IMR-90 (cell line): ENCODE measurements at regions not wholly inside any gene's neighbourhood (a gene's known extent, or its start where the extent isn't known, plus 50 kb on each side); places are given as distances from the start of the nearest gene placed in this dataset.

ENCODE experiments used
- ATAC-seq: fragments of 200-7000 bp; cut with Tn5 transposase; 2 replicates; pipeline ENCODE4 v1.9.1; 2020; ENCODE audit warnings: low read depth, mild to moderate bottlenecking, moderate library complexity
- BruUV-seq: library from RNA; stranded (reverse); fragments of 400-500 nt; replicated peaks from 2 replicates; lab custom pipeline; 2021; lab: Mats Ljungman, UMichigan
- CTCF ChIA-PET: fragments of 300-600 bp; formaldehyde crosslinking; extraction: SDS; loops from one replicate; lab custom pipeline; 2021; ENCODE audit warnings: antibody characterized with exemption; lab: Yijun Ruan, JAX
- POLR2A ChIA-PET: fragments of 300-600 bp; sonication (Branson Sonifier 250); formaldehyde crosslinking; loops from one replicate; lab custom pipeline; 2022; ENCODE audit warnings: antibody characterized with exemption; ENCODE audit not compliant: unreplicated experiment; lab: Charles Lee
- DNase-seq: peaks from one replicate; pipeline ENCODE4 v3.0.0; 2013
- H2AFZ ChIP-seq: replicated peaks from 2 replicates; pipeline ENCODE3; 2013; ENCODE audit warnings: low read length, mild to moderate bottlenecking; ENCODE audit not compliant: poor library complexity
- H2AK5ac ChIP-seq: 2 replicates; pipeline ENCODE4 v1.6.1; 2013; ENCODE audit warnings: low read depth, low read length, inconsistent platforms
- H2AK9ac ChIP-seq: replicated peaks from 2 replicates; pipeline ENCODE3; 2013; ENCODE audit warnings: mild to moderate bottlenecking, low read depth, low read length, moderate library complexity; ENCODE audit not compliant: poor library complexity
- H2BK120ac ChIP-seq: 2 replicates; pipeline ENCODE4 v1.6.1; 2013; ENCODE audit warnings: low read depth, low read length, inconsistent platforms
- H2BK15ac ChIP-seq: 3 replicates; pipeline ENCODE4 v1.6.1; 2013; ENCODE audit warnings: low read depth, low read length, inconsistent platforms
- H2BK20ac ChIP-seq: 2 replicates; pipeline ENCODE4 v1.6.1; 2013; ENCODE audit warnings: low read depth, mild to moderate bottlenecking, inconsistent platforms, low read length, moderate library complexity
- H2BK5ac ChIP-seq: 2 replicates; pipeline ENCODE4 v1.6.1; 2013; ENCODE audit warnings: mild to moderate bottlenecking, low read depth, low read length, inconsistent platforms; ENCODE audit not compliant: poor library complexity, severe bottlenecking
- H3K14ac ChIP-seq: replicated peaks from 2 replicates; pipeline ENCODE4 v1.6.1; 2013; ENCODE audit warnings: low read depth, low read length, inconsistent platforms
- H3K18ac ChIP-seq: 2 replicates; pipeline ENCODE4 v1.6.1; 2013; ENCODE audit warnings: low read depth, low read length, control low read depth
- H3K23ac ChIP-seq: 2 replicates; pipeline ENCODE4 v1.6.1; 2013; ENCODE audit warnings: low read depth, low read length, inconsistent platforms
- H3K27ac ChIP-seq: 2 replicates; pipeline ENCODE4 v1.5.1; 2013; ENCODE audit warnings: mild to moderate bottlenecking, control low read depth, low read length; ENCODE audit not compliant: insufficient read depth
- H3K27me3 ChIP-seq: 2 replicates; pipeline ENCODE4 v1.6.1; 2013; ENCODE audit warnings: low read length; ENCODE audit not compliant: control insufficient read depth, insufficient read depth
- H3K36me3 ChIP-seq: 2 replicates; pipeline ENCODE4 v1.6.1; 2013; ENCODE audit warnings: low read length, mixed read lengths; ENCODE audit not compliant: control insufficient read depth, insufficient read depth
- H3K4ac ChIP-seq: 2 replicates; pipeline ENCODE4 v1.6.1; 2013; ENCODE audit warnings: low read depth, low read length, inconsistent platforms
- H3K4me1 ChIP-seq: 2 replicates; pipeline ENCODE4 v1.6.1; 2013; ENCODE audit warnings: low read length, mixed read lengths; ENCODE audit not compliant: control insufficient read depth, insufficient read depth
- H3K4me2 ChIP-seq: 2 replicates; pipeline ENCODE4 v1.6.1; 2013; ENCODE audit warnings: low read depth, mild to moderate bottlenecking, control low read depth, low read length, moderate library complexity
- H3K4me3 ChIP-seq: 2 replicates; pipeline ENCODE4 v1.5.1; 2013; ENCODE audit warnings: low read depth, mild to moderate bottlenecking, control low read depth, low read length, moderate library complexity; ENCODE audit not compliant: insufficient read depth
- H3K56ac ChIP-seq: 2 replicates; pipeline ENCODE4 v1.6.1; 2013; ENCODE audit warnings: low read length, inconsistent platforms; ENCODE audit not compliant: insufficient read depth; ENCODE audit errors: extremely low read depth
- H3K79me1 ChIP-seq, 2 experiments: 2 replicates each; pipeline ENCODE4 v1.6.1; 2013; ENCODE audit warnings: low read length in 2 of 2, inconsistent platforms in 1 of 2, low read depth in 1 of 2
- H3K9ac ChIP-seq: 2 replicates; pipeline ENCODE4 v1.6.1; 2013; ENCODE audit warnings: low read depth, low read length, control low read depth
- H3K9me1 ChIP-seq: 2 replicates; pipeline ENCODE4 v1.6.1; 2013; ENCODE audit warnings: low read length, inconsistent platforms; ENCODE audit not compliant: insufficient read depth
- H3K9me3 ChIP-seq: 2 replicates; pipeline ENCODE4 v1.6.1; 2013; ENCODE audit warnings: low read length; ENCODE audit not compliant: control insufficient read depth, insufficient read depth
- H4K20me1 ChIP-seq: 2 replicates; pipeline ENCODE4 v1.6.1; 2013; ENCODE audit warnings: low read length, inconsistent platforms; ENCODE audit not compliant: insufficient read depth
- H4K5ac ChIP-seq: 2 replicates; pipeline ENCODE4 v1.6.1; 2013; ENCODE audit warnings: mild to moderate bottlenecking, low read depth, low read length, control low read depth
- H4K8ac ChIP-seq, 2 experiments: 2 replicates each; pipeline ENCODE4 v1.6.1; 2013; ENCODE audit warnings: low read depth in 2 of 2, low read length in 2 of 2, control low read depth in 1 of 2, inconsistent platforms in 1 of 2
- H4K91ac ChIP-seq: 2 replicates; pipeline ENCODE4 v1.6.1; 2013; ENCODE audit warnings: low read depth, low read length, inconsistent platforms; ENCODE audit not compliant: insufficient read depth
- BHLHE40 ChIP-seq: fragments of 150-350 bp; IDR thresholded peaks from 2 replicates; pipeline ENCODE4 v1.6.1; 2016; ENCODE audit warnings: mild to moderate bottlenecking, low read depth, low read length
- CEBPB ChIP-seq: IDR thresholded peaks from 2 replicates; pipeline ENCODE4 v1.6.1; 2012; ENCODE audit warnings: low read depth, low read length, improper control_type of control experiment
- CHD1 ChIP-seq: IDR thresholded peaks from 2 replicates; pipeline ENCODE4 v1.6.1; 2012; ENCODE audit warnings: low read depth, low read length, improper control_type of control experiment
- CTCF ChIP-seq: conservative IDR thresholded peaks from 2 replicates; pipeline ENCODE4 v1.5.1; 2012; ENCODE audit warnings: mild to moderate bottlenecking, low read depth, low read length, improper control_type of control experiment
- FOS ChIP-seq: fragments of 150-350 bp; IDR thresholded peaks from 2 replicates; pipeline ENCODE4 v1.6.1; 2016; ENCODE audit warnings: low read depth, low read length
- MAFK ChIP-seq: IDR thresholded peaks from 2 replicates; pipeline ENCODE4 v1.6.1; 2012; ENCODE audit warnings: low read depth, low read length, improper control_type of control experiment
- MAZ ChIP-seq: IDR thresholded peaks from 2 replicates; pipeline ENCODE4 v1.6.1; 2012; ENCODE audit warnings: low read depth, mild to moderate bottlenecking, low read length, improper control_type of control experiment, moderate library complexity, borderline replicate concordance
- MXI1 ChIP-seq: IDR thresholded peaks from 2 replicates; pipeline ENCODE4 v1.6.1; 2012; ENCODE audit warnings: low read depth, mild to moderate bottlenecking, low read length, moderate library complexity, borderline replicate concordance
- NFE2L2 ChIP-seq: fragments of 150-350 bp; IDR thresholded peaks from 2 replicates; pipeline ENCODE4 v1.6.1; 2016; ENCODE audit warnings: low read depth, mild to moderate bottlenecking, low read length
- POLR2A ChIP-seq: IDR thresholded peaks from 2 replicates; pipeline ENCODE4 v1.6.1; 2012; ENCODE audit warnings: mild to moderate bottlenecking, low read depth, low read length
- RAD21 ChIP-seq: IDR thresholded peaks from 2 replicates; pipeline ENCODE4 v1.6.1; 2012; ENCODE audit warnings: low read length, improper control_type of control experiment
- RCOR1 ChIP-seq: IDR thresholded peaks from 2 replicates; pipeline ENCODE4 v1.6.1; 2012; ENCODE audit warnings: mild to moderate bottlenecking, low read length, improper control_type of control experiment; ENCODE audit not compliant: insufficient replicate concordance
- RFX5 ChIP-seq: IDR thresholded peaks from 2 replicates; pipeline ENCODE4 v1.8.0; 2012; ENCODE audit warnings: low read depth, mild to moderate bottlenecking, low read length, moderate library complexity
- SMC3 ChIP-seq: fragments of 150-350 bp; IDR thresholded peaks from 2 replicates; pipeline ENCODE4 v1.6.1; 2016; ENCODE audit warnings: low read depth, mild to moderate bottlenecking, antibody characterized with exemption, low read length, moderate library complexity
- WGBS, 2 experiments: methylation state at CpG; one replicate each; pipeline versions ENCODE4 v1.1.5 to v1.1.7; 2013; ENCODE audit warnings: missing lambda C conversion rate in 2 of 2; ENCODE audit not compliant: insufficient read length in 1 of 2; ENCODE audit errors: extremely low coverage in 2 of 2; 5-methylcytosine and 5-hydroxymethylcytosine counted together
- dilution Hi-C: fragments of 300-500 bp; cut with HindIII; formaldehyde crosslinking; loops from one replicate; pipeline ENCODE4 v1.14.3; 2018; ENCODE audit warnings: low sequenced_read_pairs; ENCODE audit not compliant: unreplicated experiment
- in situ Hi-C: fragments of 300-500 bp; cut with MboI; formaldehyde crosslinking; loops from 3 replicates; pipeline ENCODE4 v1.14.3; 2019; ENCODE audit warnings: low sequenced_read_pairs, inconsistent platforms, mixed read lengths
- intact Hi-C: fragments of 100-400 bp; cut with micrococcal nuclease; formaldehyde crosslinking; loops from 2 replicates; pipeline ENCODE4 v1.10.0; 2022
- TF ChIP-seq, protein P1 (sequence below): fragments of 150-350 bp; IDR thresholded peaks from 2 replicates; pipeline ENCODE4 v1.6.1; 2016; ENCODE audit warnings: low read depth, mild to moderate bottlenecking, low read length, moderate library complexity, borderline replicate concordance
- TF ChIP-seq, protein P2 (sequence below): fragments of 150-350 bp; IDR thresholded peaks from 2 replicates; pipeline ENCODE4 v1.6.1; 2017; ENCODE audit warnings: mild to moderate bottlenecking, antibody characterized with exemption, low read length, low read depth

DNA sequence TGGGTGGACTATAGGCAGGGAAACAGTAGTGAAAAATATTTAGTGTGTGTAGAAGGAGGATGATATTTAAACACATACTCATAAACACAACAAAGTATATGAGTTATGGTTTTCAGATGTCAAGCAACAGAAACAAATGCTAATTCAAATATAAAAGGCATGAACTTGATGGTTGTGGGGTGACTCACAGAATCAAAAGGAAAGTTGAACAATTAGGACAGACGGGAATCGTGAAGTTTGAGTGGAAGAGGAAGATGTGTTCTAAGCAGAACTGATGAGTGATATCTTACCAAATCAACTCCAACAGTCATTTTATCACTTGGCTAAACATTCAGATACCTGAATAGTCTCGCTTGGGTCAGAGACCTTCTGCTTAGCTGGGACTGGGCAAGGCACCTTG lies 53.6 kb upstream of the ITGA6 start:
- Histone ChIP-seq H3K9me3 (peaks cover 9% of the 10 kb centered on the region), H3K4ac (no peak overlapping the region), H2BK5ac (no peak overlapping the region), H3K56ac (no peak overlapping the region), H3K27me3 (peaks cover 2% of the 10 kb centered on the region; the same call in 1 of the 2 replicates), H3K4me1 (no peaks in the 10 kb centered on the region), H4K8ac (no peak overlapping the region), H4K20me1 (no peaks in the 10 kb centered on the region), H3K4me3 (no peak overlapping the region), H3K9ac (no peak overlapping the region), H2BK120ac (no peak overlapping the region), H3K27ac (no peak overlapping the region), H3K36me3 (no peaks in the 10 kb centered on the region), H3K14ac (no peak overlapping the region), H2AFZ (no peak overlapping the region), H3K23ac (no peak overlapping the region), H2BK15ac (no peak overlapping the region), H4K5ac (no peak overlapping the region), H3K4me2 (no peak overlapping the region), H2BK20ac (no peak overlapping the region), H3K79me1 (no peaks in the 10 kb centered on the region), H3K18ac (no peak overlapping the region), H3K9me1 (no peaks in the 10 kb centered on the region), H2AK9ac (no peak overlapping the region), H4K91ac (no peak overlapping the region), H2AK5ac (no peak overlapping the region)
- ATAC-seq, result no peak
- no CpG with 5 or more reads among the region's 3 CpGs for WGBS, 2 experiments
- BruUV-seq, result no TSS peak
- TF ChIP-seq BHLHE40 (no peak), FOS (no peak), SMC3 (no peak), NFE2L2 (no peak), MAFK (no peak), RFX5 (no peak), MAZ (no peak), RAD21 (no peak), POLR2A (no peak), RCOR1 (no peak), CTCF (no peak), MXI1 (no peak), CHD1 (no peak), CEBPB (no peak)
- TF ChIP-seq, protein P1, sequence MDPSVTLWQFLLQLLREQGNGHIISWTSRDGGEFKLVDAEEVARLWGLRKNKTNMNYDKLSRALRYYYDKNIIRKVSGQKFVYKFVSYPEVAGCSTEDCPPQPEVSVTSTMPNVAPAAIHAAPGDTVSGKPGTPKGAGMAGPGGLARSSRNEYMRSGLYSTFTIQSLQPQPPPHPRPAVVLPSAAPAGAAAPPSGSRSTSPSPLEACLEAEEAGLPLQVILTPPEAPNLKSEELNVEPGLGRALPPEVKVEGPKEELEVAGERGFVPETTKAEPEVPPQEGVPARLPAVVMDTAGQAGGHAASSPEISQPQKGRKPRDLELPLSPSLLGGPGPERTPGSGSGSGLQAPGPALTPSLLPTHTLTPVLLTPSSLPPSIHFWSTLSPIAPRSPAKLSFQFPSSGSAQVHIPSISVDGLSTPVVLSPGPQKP, result no peak
- TF ChIP-seq, protein P2, sequence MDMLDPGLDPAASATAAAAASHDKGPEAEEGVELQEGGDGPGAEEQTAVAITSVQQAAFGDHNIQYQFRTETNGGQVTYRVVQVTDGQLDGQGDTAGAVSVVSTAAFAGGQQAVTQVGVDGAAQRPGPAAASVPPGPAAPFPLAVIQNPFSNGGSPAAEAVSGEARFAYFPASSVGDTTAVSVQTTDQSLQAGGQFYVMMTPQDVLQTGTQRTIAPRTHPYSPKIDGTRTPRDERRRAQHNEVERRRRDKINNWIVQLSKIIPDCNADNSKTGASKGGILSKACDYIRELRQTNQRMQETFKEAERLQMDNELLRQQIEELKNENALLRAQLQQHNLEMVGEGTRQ, result no peak
- POLR2A ChIA-PET, result no interaction called here
- in situ Hi-C loops (no loop called here), intact Hi-C loops (no loop called here), dilution Hi-C loops (no loop called here)
- DNase-seq, result no peak
- CTCF ChIA-PET, result no interaction called here
